ENCODE measurements at regions not wholly inside any gene's neighbourhood (a gene's known extent, or its start where the extent isn't known, plus 50 kb on each side); places are given as distances from the start of the nearest gene placed in this dataset.

DNA sequence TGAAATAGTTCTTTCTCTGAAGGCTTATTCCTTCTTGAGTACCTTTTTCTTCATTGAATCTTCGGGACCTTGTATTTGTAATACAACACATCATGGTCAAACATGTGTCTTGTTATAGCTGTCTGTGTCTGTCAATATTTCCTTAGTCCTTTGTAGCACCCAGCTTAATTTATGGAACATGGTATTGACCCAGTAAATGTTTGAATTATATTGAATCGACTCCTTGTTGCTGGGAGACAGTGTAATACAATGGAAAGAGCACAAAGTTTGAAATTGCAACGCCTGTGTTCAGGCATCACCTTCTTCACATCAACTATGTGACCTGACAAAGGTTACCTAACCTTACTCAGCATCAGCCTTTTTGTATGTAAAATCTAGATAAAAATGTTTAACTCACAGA, 267.2 kb upstream of the CYRIA start:
- no peaks in the 10 kb centered on the region for H3K36me3 ChIP-seq (ENCODE audit: control insufficient read depth in 1 of 2, insufficient read depth in 2 of 2, low read length in 2 of 2)
- H4K20me1 ChIP-seq (ENCODE audit: insufficient read depth) = no peaks in the 10 kb centered on the region
- H2AFZ ChIP-seq (ENCODE audit: low read depth, low read length, poor library complexity, severe bottlenecking) = no peak overlapping the region
- H3K9me3 ChIP-seq (ENCODE audit: control insufficient read depth in 1 of 2, insufficient read depth in 1 of 2, low read depth in 1 of 2, low read length in 2 of 2) = no peaks in the 10 kb centered on the region
- ChIA-PET RAD21 (ENCODE audit: low non-redundant PET in 1 of 2, low total read pairs in 2 of 2, uncharacterized antibody in 2 of 2, unreplicated experiment in 2 of 2) (no interaction called here), POLR2A (no interaction called here), CTCF (no interaction called here)
- H3K79me2 ChIP-seq (ENCODE audit: insufficient read depth, low read length) = no peaks in the 10 kb centered on the region
- H3K9me2 ChIP-seq (ENCODE audit: insufficient read depth) = no peaks in the 10 kb centered on the region
- H3K9ac ChIP-seq (ENCODE audit: low read length) = no peak overlapping the region
- TF ChIP-seq FOSL1 (IDR thresholded peaks at IDR 0.05; ENCODE audit: low read depth) (no peak), SP1 (IDR thresholded peaks at IDR 0.05; ENCODE audit: low read depth) (no peak), YY1 (IDR thresholded peaks at IDR 0.05; ENCODE audit: extremely low read depth, insufficient replicate concordance, low read depth, low read length) (no peak), ZNF274 (IDR thresholded peaks at IDR 0.05; ENCODE audit: low read depth, low read length) (no peak), JUND (IDR thresholded peaks at IDR 0.05) (no peak)
- ATAC-seq (no peak), DNase-seq (ENCODE audit: low read depth, low spot score) (no peak)
- intact Hi-C loops (cut with micrococcal nuclease) = no loop called here
- H3K4me3 ChIP-seq (replicated peaks in 1 of 2; ENCODE audit: low read depth in 1 of 2, low read length in 2 of 2) = no peak overlapping the region
- H3K4me1 ChIP-seq (ENCODE audit: control insufficient read depth in 1 of 2, insufficient read depth in 2 of 2, low read length in 2 of 2) = no peaks in the 10 kb centered on the region
- no peaks in the 10 kb centered on the region; the same call in 1 of the 2 replicates for H3K27me3 ChIP-seq (ENCODE audit: insufficient read depth, low read length)
- H3K4me2 ChIP-seq (ENCODE audit: low read length) = no peak overlapping the region
- no peak overlapping the region for H3K27ac ChIP-seq (ENCODE audit: low read depth, low read length)
- no TSS peak for BruUV-seq (replicated peaks)

DNA sequence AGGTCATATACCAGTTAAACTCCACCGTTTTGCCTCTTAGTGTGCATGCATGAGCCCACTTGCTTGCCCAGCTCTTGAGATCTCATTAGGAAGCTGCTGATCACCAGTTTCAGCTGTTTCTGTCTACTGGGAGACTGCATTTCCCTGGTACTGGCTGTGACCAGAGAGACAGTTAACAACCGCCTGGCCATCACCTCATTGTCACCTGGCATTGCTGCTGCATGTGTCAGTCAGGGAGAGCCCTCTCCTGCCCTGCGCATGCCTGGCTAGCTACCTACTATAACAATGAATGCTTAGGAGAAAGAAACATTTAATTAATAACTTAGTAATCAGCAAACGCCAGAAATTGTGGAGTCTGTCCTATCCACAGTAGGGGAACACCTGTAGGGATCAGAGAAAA, 265.8 kb upstream of the CYRIA start:
- CTCF ChIA-PET = no interaction called here
- intact Hi-C loops (cut with micrococcal nuclease) = no loop called here
- POLR2A ChIA-PET = no interaction called here
- Histone ChIP-seq H3K79me2 (ENCODE audit: insufficient read depth, low read length) (no peaks in the 10 kb centered on the region), H3K9me3 (ENCODE audit: control insufficient read depth in 1 of 2, insufficient read depth in 1 of 2, low read depth in 1 of 2, low read length in 2 of 2) (no peaks in the 10 kb centered on the region), H3K9ac (ENCODE audit: low read length) (no peak overlapping the region), H3K4me2 (ENCODE audit: low read length) (no peak overlapping the region), H3K4me1 (ENCODE audit: control insufficient read depth in 1 of 2, insufficient read depth in 2 of 2, low read length in 2 of 2) (no peaks in the 10 kb centered on the region), H3K9me2 (ENCODE audit: insufficient read depth) (no peaks in the 10 kb centered on the region), H2AFZ (ENCODE audit: low read depth, low read length, poor library complexity, severe bottlenecking) (no peak overlapping the region), H3K27me3 (ENCODE audit: insufficient read depth, low read length) (peaks cover under 1% of the 10 kb centered on the region), H3K4me3 (replicated peaks in 1 of 2; ENCODE audit: low read depth in 1 of 2, low read length in 2 of 2) (no peak overlapping the region), H3K36me3 (ENCODE audit: control insufficient read depth in 1 of 2, insufficient read depth in 2 of 2, low read length in 2 of 2) (no peaks in the 10 kb centered on the region), H4K20me1 (ENCODE audit: insufficient read depth) (no peaks in the 10 kb centered on the region), H3K27ac (ENCODE audit: low read depth, low read length) (no peak overlapping the region)
- no peak for DNase-seq (ENCODE audit: low read depth, low spot score)
- RAD21 ChIA-PET (ENCODE audit: low non-redundant PET in 1 of 2, low total read pairs in 2 of 2, uncharacterized antibody in 2 of 2, unreplicated experiment in 2 of 2) = no interaction called here
- ATAC-seq = no peak
- TF ChIP-seq POLR2A (IDR thresholded peaks at IDR 0.05; ENCODE audit: borderline replicate concordance, extremely low read depth, insufficient read depth, insufficient read length) (no peak), FOSL1 (IDR thresholded peaks at IDR 0.05; ENCODE audit: low read depth) (no peak), SRF (IDR thresholded peaks at IDR 0.05; ENCODE audit: low read depth) (no peak), JUND (IDR thresholded peaks at IDR 0.05) (no peak), ZFX (IDR thresholded peaks at IDR 0.05) (no peak), EGR1 (IDR thresholded peaks at IDR 0.05; ENCODE audit: low read depth) (no peak), YY1 (IDR thresholded peaks at IDR 0.05; ENCODE audit: extremely low read depth, insufficient replicate concordance, low read depth, low read length) (no peak), SP1 (IDR thresholded peaks at IDR 0.05; ENCODE audit: low read depth) (no peak), RAD21 (IDR thresholded peaks at IDR 0.05; ENCODE audit: low read depth) (no peak), CBX3 (IDR thresholded peaks at IDR 0.05; ENCODE audit: low read depth) (no peak), ZNF274 (IDR thresholded peaks at IDR 0.05; ENCODE audit: low read depth, low read length) (no peak), EZH2phosphoT487 (IDR thresholded peaks at IDR 0.05; ENCODE audit: borderline replicate concordance) (no peak), SIN3A (IDR thresholded peaks at IDR 0.05; ENCODE audit: low read depth) (no peak)
- TF ChIP-seq, protein P1, sequence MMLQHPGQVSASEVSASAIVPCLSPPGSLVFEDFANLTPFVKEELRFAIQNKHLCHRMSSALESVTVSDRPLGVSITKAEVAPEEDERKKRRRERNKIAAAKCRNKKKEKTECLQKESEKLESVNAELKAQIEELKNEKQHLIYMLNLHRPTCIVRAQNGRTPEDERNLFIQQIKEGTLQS (IDR thresholded peaks at IDR 0.05) = no peak
- TF ChIP-seq, protein P2, sequence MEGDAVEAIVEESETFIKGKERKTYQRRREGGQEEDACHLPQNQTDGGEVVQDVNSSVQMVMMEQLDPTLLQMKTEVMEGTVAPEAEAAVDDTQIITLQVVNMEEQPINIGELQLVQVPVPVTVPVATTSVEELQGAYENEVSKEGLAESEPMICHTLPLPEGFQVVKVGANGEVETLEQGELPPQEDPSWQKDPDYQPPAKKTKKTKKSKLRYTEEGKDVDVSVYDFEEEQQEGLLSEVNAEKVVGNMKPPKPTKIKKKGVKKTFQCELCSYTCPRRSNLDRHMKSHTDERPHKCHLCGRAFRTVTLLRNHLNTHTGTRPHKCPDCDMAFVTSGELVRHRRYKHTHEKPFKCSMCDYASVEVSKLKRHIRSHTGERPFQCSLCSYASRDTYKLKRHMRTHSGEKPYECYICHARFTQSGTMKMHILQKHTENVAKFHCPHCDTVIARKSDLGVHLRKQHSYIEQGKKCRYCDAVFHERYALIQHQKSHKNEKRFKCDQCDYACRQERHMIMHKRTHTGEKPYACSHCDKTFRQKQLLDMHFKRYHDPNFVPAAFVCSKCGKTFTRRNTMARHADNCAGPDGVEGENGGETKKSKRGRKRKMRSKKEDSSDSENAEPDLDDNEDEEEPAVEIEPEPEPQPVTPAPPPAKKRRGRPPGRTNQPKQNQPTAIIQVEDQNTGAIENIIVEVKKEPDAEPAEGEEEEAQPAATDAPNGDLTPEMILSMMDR (IDR thresholded peaks at IDR 0.05 in 2 of 3, conservative IDR thresholded peaks at IDR 0.05 in 1 of 3; ENCODE audit: borderline replicate concordance in 1 of 3, insufficient read depth in 1 of 3, low read depth in 2 of 3, low read length in 2 of 3) = no peak
- TF ChIP-seq, protein P3, sequence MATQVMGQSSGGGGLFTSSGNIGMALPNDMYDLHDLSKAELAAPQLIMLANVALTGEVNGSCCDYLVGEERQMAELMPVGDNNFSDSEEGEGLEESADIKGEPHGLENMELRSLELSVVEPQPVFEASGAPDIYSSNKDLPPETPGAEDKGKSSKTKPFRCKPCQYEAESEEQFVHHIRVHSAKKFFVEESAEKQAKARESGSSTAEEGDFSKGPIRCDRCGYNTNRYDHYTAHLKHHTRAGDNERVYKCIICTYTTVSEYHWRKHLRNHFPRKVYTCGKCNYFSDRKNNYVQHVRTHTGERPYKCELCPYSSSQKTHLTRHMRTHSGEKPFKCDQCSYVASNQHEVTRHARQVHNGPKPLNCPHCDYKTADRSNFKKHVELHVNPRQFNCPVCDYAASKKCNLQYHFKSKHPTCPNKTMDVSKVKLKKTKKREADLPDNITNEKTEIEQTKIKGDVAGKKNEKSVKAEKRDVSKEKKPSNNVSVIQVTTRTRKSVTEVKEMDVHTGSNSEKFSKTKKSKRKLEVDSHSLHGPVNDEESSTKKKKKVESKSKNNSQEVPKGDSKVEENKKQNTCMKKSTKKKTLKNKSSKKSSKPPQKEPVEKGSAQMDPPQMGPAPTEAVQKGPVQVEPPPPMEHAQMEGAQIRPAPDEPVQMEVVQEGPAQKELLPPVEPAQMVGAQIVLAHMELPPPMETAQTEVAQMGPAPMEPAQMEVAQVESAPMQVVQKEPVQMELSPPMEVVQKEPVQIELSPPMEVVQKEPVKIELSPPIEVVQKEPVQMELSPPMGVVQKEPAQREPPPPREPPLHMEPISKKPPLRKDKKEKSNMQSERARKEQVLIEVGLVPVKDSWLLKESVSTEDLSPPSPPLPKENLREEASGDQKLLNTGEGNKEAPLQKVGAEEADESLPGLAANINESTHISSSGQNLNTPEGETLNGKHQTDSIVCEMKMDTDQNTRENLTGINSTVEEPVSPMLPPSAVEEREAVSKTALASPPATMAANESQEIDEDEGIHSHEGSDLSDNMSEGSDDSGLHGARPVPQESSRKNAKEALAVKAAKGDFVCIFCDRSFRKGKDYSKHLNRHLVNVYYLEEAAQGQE (IDR thresholded peaks at IDR 0.05; ENCODE audit: low read depth) = no peak
- TF ChIP-seq, protein P4, sequence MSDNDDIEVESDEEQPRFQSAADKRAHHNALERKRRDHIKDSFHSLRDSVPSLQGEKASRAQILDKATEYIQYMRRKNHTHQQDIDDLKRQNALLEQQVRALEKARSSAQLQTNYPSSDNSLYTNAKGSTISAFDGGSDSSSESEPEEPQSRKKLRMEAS (IDR thresholded peaks at IDR 0.05) = no peak
- BruUV-seq (replicated peaks) = no TSS peak

Data from HCT116 (cell line).